PFSK-1 (cell line): ENCODE measurements at regions not wholly inside any gene's neighbourhood (a gene's known extent, or its start where the extent isn't known, plus 50 kb on each side); places are given as distances from the start of the nearest gene placed in this dataset.

ENCODE experiments used
- FOXP2 ChIP-seq: optimal IDR thresholded peaks from 2 replicates; pipeline ENCODE3; 2011; ENCODE audit warnings: borderline replicate concordance, control low read depth, inconsistent platforms; ENCODE audit not compliant: insufficient read depth; ENCODE audit errors: extremely low read length, extremely low read depth
- POLR2AphosphoS5 ChIP-seq: IDR thresholded peaks from 2 replicates; pipeline ENCODE4 v1.6.1; 2012; ENCODE audit warnings: low read depth, mild to moderate bottlenecking, control low read depth, low read length, moderate library complexity
- SIN3A ChIP-seq: IDR thresholded peaks from 2 replicates; pipeline ENCODE4 v1.6.1; 2012; ENCODE audit warnings: mild to moderate bottlenecking, low read length, moderate library complexity, borderline replicate concordance; ENCODE audit not compliant: insufficient read depth
- TAF1 ChIP-seq: IDR thresholded peaks from 2 replicates; pipeline ENCODE4 v1.6.1; 2012; ENCODE audit warnings: low read length, control low read depth, borderline replicate concordance; ENCODE audit not compliant: insufficient read depth
- TF ChIP-seq, protein P1 (sequence below), 2 experiments: IDR thresholded peaks; 2 replicates each; pipeline versions ENCODE4 v1.6.1 to v1.8.0; 2011 to 2012; ENCODE audit warnings: low read depth in 2 of 2, low read length in 2 of 2, control low read depth in 1 of 2, inconsistent platforms in 1 of 2, mild to moderate bottlenecking in 1 of 2, moderate library complexity in 1 of 2; ENCODE audit not compliant: insufficient read depth in 1 of 2

DNA sequence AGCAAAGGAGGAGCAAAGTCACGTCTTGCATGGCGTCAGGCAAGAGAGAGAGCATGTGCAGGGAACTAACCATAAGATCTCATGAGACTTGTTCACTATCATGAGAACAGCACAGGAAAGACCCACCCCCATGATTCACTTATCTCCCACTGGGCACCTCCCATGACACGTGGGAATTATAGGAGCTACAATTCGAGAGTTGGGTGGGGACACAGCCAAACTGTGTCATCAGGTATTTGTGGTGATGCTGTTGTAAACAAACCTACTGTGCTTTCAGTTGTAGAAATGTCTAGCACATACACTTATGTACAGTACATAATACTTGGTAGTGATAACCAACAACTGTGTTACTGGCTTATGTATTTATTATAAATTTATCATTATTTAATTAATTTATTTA lies 128.3 kb downstream of the UTRN start:
- no peak for TF ChIP-seq SIN3A
- TF ChIP-seq POLR2AphosphoS5: no peak
- no peak for TF ChIP-seq TAF1
- TF ChIP-seq FOXP2: no peak
- TF ChIP-seq, protein P1, sequence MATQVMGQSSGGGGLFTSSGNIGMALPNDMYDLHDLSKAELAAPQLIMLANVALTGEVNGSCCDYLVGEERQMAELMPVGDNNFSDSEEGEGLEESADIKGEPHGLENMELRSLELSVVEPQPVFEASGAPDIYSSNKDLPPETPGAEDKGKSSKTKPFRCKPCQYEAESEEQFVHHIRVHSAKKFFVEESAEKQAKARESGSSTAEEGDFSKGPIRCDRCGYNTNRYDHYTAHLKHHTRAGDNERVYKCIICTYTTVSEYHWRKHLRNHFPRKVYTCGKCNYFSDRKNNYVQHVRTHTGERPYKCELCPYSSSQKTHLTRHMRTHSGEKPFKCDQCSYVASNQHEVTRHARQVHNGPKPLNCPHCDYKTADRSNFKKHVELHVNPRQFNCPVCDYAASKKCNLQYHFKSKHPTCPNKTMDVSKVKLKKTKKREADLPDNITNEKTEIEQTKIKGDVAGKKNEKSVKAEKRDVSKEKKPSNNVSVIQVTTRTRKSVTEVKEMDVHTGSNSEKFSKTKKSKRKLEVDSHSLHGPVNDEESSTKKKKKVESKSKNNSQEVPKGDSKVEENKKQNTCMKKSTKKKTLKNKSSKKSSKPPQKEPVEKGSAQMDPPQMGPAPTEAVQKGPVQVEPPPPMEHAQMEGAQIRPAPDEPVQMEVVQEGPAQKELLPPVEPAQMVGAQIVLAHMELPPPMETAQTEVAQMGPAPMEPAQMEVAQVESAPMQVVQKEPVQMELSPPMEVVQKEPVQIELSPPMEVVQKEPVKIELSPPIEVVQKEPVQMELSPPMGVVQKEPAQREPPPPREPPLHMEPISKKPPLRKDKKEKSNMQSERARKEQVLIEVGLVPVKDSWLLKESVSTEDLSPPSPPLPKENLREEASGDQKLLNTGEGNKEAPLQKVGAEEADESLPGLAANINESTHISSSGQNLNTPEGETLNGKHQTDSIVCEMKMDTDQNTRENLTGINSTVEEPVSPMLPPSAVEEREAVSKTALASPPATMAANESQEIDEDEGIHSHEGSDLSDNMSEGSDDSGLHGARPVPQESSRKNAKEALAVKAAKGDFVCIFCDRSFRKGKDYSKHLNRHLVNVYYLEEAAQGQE (IDR thresholded peaks at IDR 0.05; ENCODE audit: insufficient read depth in 1 of 2, low read depth in 2 of 2, low read length in 2 of 2): no peak

DNA sequence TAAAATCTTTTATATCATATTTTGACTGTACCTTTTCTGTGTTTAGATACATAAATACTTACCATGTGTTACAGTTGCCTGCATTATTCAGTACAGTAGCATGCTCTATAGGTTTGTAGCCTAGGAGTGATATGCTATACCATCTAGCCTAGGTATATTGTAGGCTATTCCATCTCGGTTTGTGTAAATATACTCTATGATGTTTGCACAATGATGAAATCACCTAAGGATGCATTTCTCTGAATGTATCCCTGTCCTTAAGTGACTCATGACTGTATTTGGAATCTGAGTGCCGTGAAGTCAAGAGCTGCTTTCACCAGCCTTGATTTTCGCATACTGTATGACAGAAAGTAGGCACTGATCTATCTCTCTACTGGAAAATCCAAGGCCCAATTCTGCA lies 129.9 kb downstream of the UTRN start:
- TF ChIP-seq SIN3A (no peak), TAF1 (no peak), FOXP2 (no peak), POLR2AphosphoS5 (no peak)
- TF ChIP-seq, protein P1 (IDR thresholded peaks at IDR 0.05; ENCODE audit: insufficient read depth in 1 of 2, low read depth in 2 of 2, low read length in 2 of 2): no peak

DNA sequence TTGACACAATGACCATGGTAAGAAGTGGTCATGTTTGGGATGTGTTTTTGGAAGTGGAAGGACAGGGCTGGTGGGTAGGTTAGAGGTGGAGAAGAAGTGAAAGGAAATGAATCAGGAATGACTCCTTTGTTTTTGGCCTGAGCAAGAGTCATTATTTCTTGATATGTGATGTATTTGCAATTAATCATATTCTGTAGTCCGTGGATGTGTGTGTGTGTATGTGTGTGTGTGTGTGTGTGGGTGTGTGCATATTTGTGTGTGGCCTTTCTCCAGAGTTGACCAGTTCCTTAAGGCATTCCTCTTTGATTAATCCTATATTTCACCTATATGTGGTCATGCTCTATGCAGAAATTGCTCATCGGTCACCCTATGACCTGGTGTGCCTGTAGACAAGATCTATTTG lies 130.7 kb downstream of the UTRN start:
- TF ChIP-seq POLR2AphosphoS5 (no peak), FOXP2 (no peak), SIN3A (no peak), TAF1 (no peak)

DNA sequence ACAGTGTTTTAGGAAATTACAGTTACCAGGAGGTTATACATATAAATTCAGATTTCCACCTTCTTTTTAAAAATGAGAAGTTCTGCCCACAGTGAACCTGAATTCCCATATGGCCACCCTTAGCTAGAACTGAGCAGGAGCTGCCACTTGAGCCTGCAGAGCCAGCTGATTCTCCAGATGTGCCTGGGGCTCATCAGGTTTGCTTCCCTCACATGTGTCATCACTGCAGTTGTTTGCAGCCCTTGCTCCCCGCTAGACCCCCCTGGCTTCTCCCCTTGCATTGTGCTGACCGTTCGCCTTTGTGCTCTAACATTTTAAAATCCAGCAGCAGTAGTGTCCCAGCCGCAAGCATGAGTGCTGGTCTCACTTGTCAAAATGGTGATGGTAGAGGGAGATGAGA lies 131.1 kb downstream of the UTRN start:
- no peak for TF ChIP-seq POLR2AphosphoS5
- TF ChIP-seq, protein P1 (IDR thresholded peaks at IDR 0.05; ENCODE audit: insufficient read depth in 1 of 2, low read depth in 2 of 2, low read length in 2 of 2): no peak

DNA sequence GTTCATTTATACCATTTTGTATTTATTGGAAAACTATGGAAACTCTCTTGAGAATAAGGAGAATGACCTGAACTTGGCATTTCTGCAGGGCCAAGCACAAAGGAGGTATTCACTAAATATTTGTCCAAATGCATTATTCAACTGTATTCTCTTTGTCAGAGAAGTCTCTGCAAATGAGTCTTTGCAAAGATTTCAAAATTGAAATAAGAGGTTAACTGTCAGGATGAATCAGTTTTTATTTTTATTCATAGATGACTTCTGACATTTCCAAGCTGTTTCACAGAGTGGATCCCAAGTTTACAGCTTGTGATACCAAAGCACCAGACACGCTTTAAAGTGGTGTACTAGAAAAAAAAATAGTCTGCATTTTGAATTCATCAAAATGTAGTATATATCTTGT lies 131.6 kb downstream of the UTRN start:
- TF ChIP-seq, protein P1 (IDR thresholded peaks at IDR 0.05; ENCODE audit: insufficient read depth in 1 of 2, low read depth in 2 of 2, low read length in 2 of 2): no peak
- no peak for TF ChIP-seq FOXP2
- no peak for TF ChIP-seq POLR2AphosphoS5
- no peak for TF ChIP-seq TAF1
- TF ChIP-seq SIN3A: no peak

DNA sequence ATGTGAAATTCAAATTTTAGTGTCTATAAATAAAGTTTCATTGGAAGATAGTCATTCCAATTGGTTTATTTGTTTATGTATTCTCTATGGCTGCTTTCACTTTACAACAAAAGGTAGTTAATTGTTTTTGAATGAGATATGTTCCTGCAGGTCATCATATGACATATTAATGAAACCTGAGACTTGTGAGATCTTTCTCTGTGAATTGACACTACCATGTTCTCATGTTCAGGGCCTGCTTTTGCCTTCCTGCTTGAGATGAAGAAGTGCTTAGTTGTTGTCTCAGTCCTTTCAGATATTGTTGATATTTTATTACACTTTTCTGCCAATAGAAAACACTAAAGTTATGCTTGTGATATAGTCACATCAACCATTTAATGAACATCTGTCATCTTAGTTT lies 132.5 kb downstream of the UTRN start:
- no peak for TF ChIP-seq POLR2AphosphoS5
- no peak for TF ChIP-seq TAF1
- no peak for TF ChIP-seq SIN3A
- no peak for TF ChIP-seq FOXP2
- TF ChIP-seq, protein P1 (IDR thresholded peaks at IDR 0.05; ENCODE audit: insufficient read depth in 1 of 2, low read depth in 2 of 2, low read length in 2 of 2): no peak
